ENCODE measurements at regions not wholly inside any gene's neighbourhood (a gene's known extent, or its start where the extent isn't known, plus 50 kb on each side); places are given as distances from the start of the nearest gene placed in this dataset.
A peak's percentile ranks its signal among the peaks of the same experiment; 100 is the strongest.

DNA sequence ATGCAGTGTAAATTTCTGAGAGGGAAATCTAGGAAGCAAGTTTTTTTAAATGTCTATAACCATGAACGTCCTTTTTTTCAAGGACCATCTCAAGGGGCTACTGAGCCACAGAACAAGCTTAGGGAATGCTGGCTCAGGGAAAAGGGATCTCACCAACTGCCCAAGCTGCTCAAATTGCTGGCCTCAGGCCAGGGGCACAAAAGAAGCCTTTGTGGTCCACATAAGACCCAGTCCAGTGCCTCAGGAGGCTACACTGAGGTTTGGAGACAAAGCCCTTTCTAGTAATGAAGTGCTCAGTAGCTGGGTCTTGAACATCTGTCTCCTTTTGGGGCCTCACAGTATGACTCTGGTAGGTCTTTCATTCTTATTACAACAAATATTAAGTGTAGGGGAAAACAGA lies 305.5 kb downstream of the RAB28 start:
- H3K4me3 ChIP-seq, result no peak overlapping the region
- no peak overlapping the region for H3K27ac ChIP-seq
- DNase-seq (ENCODE audit: low spot score), result no peak
- TF ChIP-seq, protein P1, sequence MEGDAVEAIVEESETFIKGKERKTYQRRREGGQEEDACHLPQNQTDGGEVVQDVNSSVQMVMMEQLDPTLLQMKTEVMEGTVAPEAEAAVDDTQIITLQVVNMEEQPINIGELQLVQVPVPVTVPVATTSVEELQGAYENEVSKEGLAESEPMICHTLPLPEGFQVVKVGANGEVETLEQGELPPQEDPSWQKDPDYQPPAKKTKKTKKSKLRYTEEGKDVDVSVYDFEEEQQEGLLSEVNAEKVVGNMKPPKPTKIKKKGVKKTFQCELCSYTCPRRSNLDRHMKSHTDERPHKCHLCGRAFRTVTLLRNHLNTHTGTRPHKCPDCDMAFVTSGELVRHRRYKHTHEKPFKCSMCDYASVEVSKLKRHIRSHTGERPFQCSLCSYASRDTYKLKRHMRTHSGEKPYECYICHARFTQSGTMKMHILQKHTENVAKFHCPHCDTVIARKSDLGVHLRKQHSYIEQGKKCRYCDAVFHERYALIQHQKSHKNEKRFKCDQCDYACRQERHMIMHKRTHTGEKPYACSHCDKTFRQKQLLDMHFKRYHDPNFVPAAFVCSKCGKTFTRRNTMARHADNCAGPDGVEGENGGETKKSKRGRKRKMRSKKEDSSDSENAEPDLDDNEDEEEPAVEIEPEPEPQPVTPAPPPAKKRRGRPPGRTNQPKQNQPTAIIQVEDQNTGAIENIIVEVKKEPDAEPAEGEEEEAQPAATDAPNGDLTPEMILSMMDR (IDR thresholded peaks at IDR 0.05), result no peak

DNA sequence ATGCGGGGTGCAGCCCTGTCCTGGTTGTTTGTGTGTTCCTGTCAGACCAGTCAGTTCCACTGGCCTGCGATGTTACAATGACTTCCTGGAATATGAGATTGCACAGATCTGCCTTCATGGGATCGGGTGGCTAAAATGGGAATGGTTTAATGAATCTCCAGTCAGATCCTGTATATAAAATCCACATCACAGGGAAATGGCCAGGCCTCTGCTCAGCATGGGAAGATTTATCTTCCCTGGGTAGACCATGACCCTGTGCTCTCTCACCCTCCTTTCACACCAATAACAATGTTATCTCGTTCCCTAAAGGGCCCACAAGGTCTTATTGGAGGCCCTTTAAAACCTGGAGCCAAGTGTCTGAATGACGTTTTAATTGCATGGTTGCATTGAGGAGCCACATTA lies 307.4 kb downstream of the RAB28 start:
- Histone ChIP-seq H3K4me3 (no peak overlapping the region), H3K27ac (no peak overlapping the region)
- TF ChIP-seq, protein P1 (IDR thresholded peaks at IDR 0.05), result no peak
- no peak for DNase-seq (ENCODE audit: low spot score)

DNA sequence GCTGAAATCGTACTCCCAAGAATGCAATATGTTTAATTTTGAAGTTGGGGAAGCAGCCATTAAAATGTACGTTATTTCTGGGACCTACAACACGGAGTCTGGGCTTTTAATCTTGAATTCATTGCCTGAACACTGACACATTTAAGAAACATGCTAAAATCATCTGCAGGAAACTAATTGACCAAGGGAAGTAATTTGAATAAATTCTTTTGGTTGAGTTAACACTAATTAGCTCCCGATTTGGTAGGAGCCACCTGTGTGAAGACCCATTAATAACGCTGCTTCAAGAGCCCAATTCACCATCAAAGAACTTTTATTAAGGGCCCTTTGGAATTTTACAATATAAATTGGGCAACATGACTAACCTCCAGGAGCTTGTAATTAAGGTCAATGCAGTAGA lies 309.2 kb downstream of the RAB28 start:
- DNase-seq (ENCODE audit: low spot score), result no peak
- TF ChIP-seq, protein P1 (IDR thresholded peaks at IDR 0.05), result no peak
- H3K27ac ChIP-seq, result no peak overlapping the region
- no peak overlapping the region for H3K4me3 ChIP-seq

DNA sequence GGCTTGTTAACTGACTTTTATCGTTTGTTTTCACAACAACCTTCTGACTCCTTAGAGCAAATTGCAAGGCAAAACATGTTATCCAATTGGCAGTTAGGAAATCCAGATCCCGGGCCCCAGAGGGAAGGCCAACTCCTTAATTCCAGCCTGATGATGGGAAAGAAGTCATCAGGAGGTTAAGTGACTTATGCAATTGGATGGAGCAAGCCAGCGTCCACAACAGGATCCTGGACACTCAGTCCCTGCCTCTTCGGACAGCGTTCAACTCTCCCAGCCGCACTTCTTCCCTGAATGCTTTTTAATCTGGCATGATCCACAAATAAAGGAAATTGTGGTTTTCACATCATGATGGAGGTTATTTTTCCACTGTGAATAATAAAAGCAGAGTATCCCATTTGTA lies 310.1 kb downstream of the RAB28 start:
- no peak overlapping the region for H3K4me3 ChIP-seq
- H3K27ac ChIP-seq, result no peak overlapping the region

DNA sequence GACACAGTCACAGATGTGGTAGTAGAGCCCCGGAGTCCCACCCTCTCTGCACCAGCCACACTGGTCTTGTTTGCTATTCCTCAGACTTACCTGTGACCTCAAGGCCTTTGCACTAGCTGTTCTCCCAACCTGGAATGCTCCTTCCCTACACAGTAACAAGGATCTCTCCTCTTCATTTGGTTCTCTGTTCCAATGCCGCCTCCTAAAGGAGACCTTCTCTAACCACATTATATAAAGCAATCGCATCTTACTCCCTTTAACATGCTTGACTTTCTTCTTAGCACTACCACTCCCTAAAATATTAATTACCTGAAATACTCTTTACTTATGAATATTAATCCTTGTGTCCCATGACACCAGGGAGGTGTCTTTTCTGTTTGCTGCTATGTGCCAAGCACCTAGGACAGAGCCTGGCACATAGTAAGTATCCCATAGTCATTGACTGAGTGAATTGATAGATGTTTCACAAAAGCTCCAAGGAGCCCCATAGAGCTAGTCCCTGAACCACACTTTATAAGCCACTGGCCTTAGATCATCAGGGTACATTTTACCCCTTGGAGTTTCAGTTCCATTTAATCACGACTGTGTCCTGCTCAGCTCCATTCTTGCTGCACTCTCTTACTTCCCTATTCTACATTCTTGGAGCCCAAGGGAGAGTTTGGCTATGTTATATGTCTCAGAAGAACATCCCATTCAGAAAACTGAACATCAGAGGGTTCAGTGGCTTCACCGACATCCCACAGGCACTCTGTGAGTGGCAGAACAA lies 312.7 kb downstream of the RAB28 start:
- Histone ChIP-seq H3K27ac (no peak overlapping the region), H3K4me3 (no peak overlapping the region)
- TF ChIP-seq, protein P1 (IDR thresholded peaks at IDR 0.05), result no peak
- no peak for DNase-seq (ENCODE audit: low spot score)

More for the DNA sequence above, 310.1 kb downstream of the RAB28 start:
- peak; percentile 78 for DNase-seq (ENCODE audit: low spot score)
- TF ChIP-seq, protein P1 (IDR thresholded peaks at IDR 0.05), result no peak

DNA sequence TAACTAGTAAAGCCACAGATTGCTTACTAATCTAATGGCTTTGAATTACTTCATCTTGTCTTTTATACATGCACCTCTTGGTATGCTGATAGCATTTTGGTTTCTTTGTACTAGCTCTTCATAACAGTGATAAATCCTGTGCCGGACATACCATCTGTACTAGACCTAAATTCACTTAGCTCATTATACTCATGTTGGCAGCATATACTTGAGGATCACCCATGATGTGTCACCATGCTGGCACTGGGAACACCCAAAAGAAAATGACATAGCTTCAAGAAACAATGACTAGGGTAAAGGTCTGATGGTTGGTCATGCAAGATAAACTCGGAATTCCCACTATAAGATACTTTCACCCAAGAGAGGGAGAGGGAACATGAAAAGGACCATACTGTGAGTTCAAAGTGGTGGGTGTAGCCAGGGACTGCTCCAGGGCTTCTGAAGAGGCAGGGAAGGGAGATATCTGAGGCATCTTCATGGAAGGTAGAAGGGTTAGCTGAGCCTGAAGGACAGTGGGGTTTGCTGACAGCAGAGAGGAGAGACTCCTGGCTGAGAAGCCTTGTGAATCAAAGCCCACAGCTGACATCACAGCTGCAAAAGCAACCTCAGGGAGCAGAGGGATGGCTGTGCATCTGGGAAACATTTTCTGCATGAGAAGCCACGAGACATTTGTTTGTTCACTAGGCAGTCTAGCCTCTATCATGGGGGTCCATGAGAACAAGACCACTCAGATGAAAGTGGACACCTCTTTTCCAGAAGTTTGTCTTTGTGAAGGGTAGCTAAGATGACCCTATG lies 314.2 kb downstream of the RAB28 start:
- no peak overlapping the region for H3K27ac ChIP-seq
- no peak for DNase-seq (ENCODE audit: low spot score)
- TF ChIP-seq, protein P1 (IDR thresholded peaks at IDR 0.05), result no peak

More for the DNA sequence above, 314.2 kb downstream of the RAB28 start:
- no peak overlapping the region for H3K4me3 ChIP-seq
